Panc1 (cell line): ENCODE measurements at regions not wholly inside any gene's neighbourhood (a gene's known extent, or its start where the extent isn't known, plus 50 kb on each side); places are given as distances from the start of the nearest gene placed in this dataset.

Experiments used
- ATAC-seq: fragments of 200-7000 bp; cut with Tn5 transposase; 2 replicates; pipeline ENCODE4 v1.9.1; 2020; ENCODE audit warnings: mild to moderate bottlenecking, moderate library complexity
- BruUV-seq: library from RNA; stranded (reverse); fragments of 400-500 nt; replicated peaks from 2 replicates; lab custom pipeline; 2021; lab: Mats Ljungman, UMichigan
- CTCF ChIA-PET: fragments of 300-600 bp; sonication (Branson Sonifier 250); formaldehyde crosslinking; loops from one replicate; lab custom pipeline; 2022; ENCODE audit warnings: antibody characterized with exemption; lab: Charles Lee
- POLR2A ChIA-PET: fragments of 300-600 bp; sonication (Branson Sonifier 250); formaldehyde crosslinking; loops from one replicate; lab custom pipeline; 2022; ENCODE audit warnings: antibody characterized with exemption; lab: Charles Lee
- DNase-seq: peaks from one replicate; pipeline ENCODE4 v3.0.0-alpha.2; 2010; ENCODE audit warnings: low read depth, low spot score
- H3K27ac ChIP-seq: 2 replicates; pipeline ENCODE4 v1.5.1; 2011; ENCODE audit warnings: mild to moderate bottlenecking, low read length, inconsistent platforms
- H3K27me3 ChIP-seq: fragments of 200-500 bp; sonication (Bioruptor generic); 2 replicates; pipeline ENCODE4 v1.6.0; 2014; ENCODE audit warnings: low read length, inconsistent platforms; ENCODE audit not compliant: control insufficient read depth, insufficient read depth
- H3K36me3 ChIP-seq: fragments of 200-500 bp; sonication (Bioruptor generic); 2 replicates; pipeline ENCODE4 v1.5.1; 2014; ENCODE audit warnings: inconsistent platforms, mild to moderate bottlenecking, low read length, moderate library complexity; ENCODE audit not compliant: control insufficient read depth, insufficient read depth
- H3K4me1 ChIP-seq: 2 replicates; pipeline ENCODE4 v1.5.1; 2011; ENCODE audit warnings: inconsistent platforms, mild to moderate bottlenecking, low read length, moderate library complexity; ENCODE audit not compliant: control insufficient read depth, insufficient read depth
- H3K4me3 ChIP-seq, 2 experiments: 2 replicates each; pipeline ENCODE4 v1.5.1; 2011 to 2012; ENCODE audit warnings: low read depth in 2 of 2, low read length in 2 of 2, mild to moderate bottlenecking in 2 of 2, inconsistent platforms in 1 of 2, moderate library complexity in 1 of 2
- H3K9me3 ChIP-seq: fragments of 200-500 bp; sonication (Bioruptor generic); 2 replicates; pipeline ENCODE4 v1.5.1; 2014; ENCODE audit warnings: low read depth, mild to moderate bottlenecking, inconsistent platforms, low read length, moderate library complexity; ENCODE audit not compliant: control insufficient read depth, insufficient read depth
- CTCF ChIP-seq: fragments of 450-650 bp; IDR thresholded peaks from 2 replicates; pipeline ENCODE4 v1.5.1; 2017; ENCODE audit warnings: mild to moderate bottlenecking
- POLR2AphosphoS5 ChIP-seq: IDR thresholded peaks from 2 replicates; pipeline ENCODE4 v1.6.1; 2012; ENCODE audit warnings: mild to moderate bottlenecking, low read depth, low read length, moderate library complexity
- SIN3A ChIP-seq: IDR thresholded peaks from 2 replicates; pipeline ENCODE4 v1.6.1; 2012; ENCODE audit warnings: low read depth, mild to moderate bottlenecking, low read length, moderate library complexity, borderline replicate concordance; ENCODE audit not compliant: insufficient read depth
- TCF7L2 ChIP-seq: IDR thresholded peaks from 2 replicates; pipeline ENCODE4 v1.6.1; 2011; ENCODE audit warnings: mild to moderate bottlenecking, low read depth, low read length, inconsistent platforms
- in situ Hi-C: cut with HindIII; loops from 2 replicates; pipeline ENCODE4 v1.10.0; 2016; ENCODE audit warnings: low sequenced_read_pairs, low pct_unique_long_range_greater_than_20kb
- intact Hi-C: fragments of 100-400 bp; cut with micrococcal nuclease; formaldehyde crosslinking; loops from one replicate; pipeline ENCODE4 v1.10.0; 2022; ENCODE audit not compliant: unreplicated experiment
- TF ChIP-seq, protein P1 (sequence below), 2 experiments: IDR thresholded peaks; 2 replicates each; pipeline ENCODE4 v1.6.1; 2011 to 2012; ENCODE audit warnings: low read depth in 2 of 2, control low read depth in 1 of 2, low read length in 1 of 2, mild to moderate bottlenecking in 1 of 2, moderate library complexity in 1 of 2; ENCODE audit not compliant: insufficient read depth in 1 of 2

DNA sequence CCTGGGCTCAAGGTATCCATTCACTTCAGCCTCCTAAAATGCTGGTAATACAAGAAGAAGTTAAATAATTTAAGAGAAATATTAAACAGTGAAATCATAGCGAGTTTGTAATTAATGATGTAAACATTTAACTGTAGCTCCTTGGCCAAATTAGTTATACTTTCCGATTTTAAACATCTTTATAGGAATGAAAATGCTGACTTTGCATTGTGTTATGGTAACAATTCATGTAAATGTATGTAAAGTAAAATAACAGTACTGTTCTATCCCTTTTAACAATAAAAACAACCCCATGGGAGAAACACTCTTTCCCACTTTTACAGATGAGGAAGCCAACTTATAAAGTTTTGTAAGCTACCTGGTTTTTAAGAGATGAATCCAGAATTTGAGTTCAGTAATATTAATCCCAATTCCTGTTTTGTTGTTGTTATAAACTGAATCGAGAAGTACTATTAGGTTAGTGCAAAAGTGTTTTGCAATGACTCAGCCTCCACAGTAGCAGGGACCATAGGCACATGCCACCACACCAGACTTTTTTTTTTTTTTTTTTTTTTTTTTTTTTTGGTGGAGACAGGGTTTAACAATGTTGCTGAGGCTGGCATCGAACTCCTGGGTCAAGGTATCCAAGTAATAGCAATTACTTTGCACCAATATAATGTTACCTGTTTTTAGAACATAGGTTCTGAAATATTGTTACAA, 1360.4 kb downstream of the BRINP3 start:
- CTCF ChIA-PET, result interaction anchor here (0.7 kb wide), 1 partner anchor 1600 kb away, joined by 3 read pairs; no protein-coding TSS in a partner anchor
- ATAC-seq, result no peak
- no peaks in the 10 kb centered on the region for H3K36me3 ChIP-seq
- no TSS peak for BruUV-seq
- intact Hi-C loops, result no loop called here
- POLR2A ChIA-PET, result no interaction called here
- H3K4me3 ChIP-seq, result no peak overlapping the region
- H3K27me3 ChIP-seq, result no peaks in the 10 kb centered on the region
- TF ChIP-seq SIN3A (no peak), POLR2AphosphoS5 (no peak), TCF7L2 (no peak), CTCF (no peak)
- TF ChIP-seq, protein P1, sequence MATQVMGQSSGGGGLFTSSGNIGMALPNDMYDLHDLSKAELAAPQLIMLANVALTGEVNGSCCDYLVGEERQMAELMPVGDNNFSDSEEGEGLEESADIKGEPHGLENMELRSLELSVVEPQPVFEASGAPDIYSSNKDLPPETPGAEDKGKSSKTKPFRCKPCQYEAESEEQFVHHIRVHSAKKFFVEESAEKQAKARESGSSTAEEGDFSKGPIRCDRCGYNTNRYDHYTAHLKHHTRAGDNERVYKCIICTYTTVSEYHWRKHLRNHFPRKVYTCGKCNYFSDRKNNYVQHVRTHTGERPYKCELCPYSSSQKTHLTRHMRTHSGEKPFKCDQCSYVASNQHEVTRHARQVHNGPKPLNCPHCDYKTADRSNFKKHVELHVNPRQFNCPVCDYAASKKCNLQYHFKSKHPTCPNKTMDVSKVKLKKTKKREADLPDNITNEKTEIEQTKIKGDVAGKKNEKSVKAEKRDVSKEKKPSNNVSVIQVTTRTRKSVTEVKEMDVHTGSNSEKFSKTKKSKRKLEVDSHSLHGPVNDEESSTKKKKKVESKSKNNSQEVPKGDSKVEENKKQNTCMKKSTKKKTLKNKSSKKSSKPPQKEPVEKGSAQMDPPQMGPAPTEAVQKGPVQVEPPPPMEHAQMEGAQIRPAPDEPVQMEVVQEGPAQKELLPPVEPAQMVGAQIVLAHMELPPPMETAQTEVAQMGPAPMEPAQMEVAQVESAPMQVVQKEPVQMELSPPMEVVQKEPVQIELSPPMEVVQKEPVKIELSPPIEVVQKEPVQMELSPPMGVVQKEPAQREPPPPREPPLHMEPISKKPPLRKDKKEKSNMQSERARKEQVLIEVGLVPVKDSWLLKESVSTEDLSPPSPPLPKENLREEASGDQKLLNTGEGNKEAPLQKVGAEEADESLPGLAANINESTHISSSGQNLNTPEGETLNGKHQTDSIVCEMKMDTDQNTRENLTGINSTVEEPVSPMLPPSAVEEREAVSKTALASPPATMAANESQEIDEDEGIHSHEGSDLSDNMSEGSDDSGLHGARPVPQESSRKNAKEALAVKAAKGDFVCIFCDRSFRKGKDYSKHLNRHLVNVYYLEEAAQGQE (IDR thresholded peaks at IDR 0.05; ENCODE audit: insufficient read depth in 1 of 2, low read depth in 2 of 2, low read length in 1 of 2), result no peak
- H3K27ac ChIP-seq, result no peak overlapping the region
- no peaks in the 10 kb centered on the region for H3K4me1 ChIP-seq
- no peaks in the 10 kb centered on the region for H3K9me3 ChIP-seq
- in situ Hi-C loops, result no loop called here
- no peak for DNase-seq

DNA sequence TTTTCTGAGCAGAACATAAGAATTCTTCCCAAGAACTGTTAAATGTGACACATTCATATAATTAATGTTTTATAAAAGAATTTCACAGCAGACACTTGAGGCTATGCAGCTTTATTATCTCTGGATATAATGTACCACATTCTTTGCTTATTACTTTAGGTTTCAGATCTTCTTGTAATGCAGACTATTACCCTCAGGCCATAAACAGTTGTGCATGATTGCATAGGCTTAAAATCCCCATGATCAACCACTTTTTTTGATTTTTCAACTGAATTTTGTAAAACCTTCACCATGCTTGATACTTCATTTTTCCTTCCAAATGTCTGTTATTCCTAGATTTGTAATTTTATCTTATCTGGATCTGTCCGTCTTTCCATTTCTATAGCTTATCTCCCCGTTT, 1355.7 kb downstream of the BRINP3 start:
- intact Hi-C loops, result no loop called here
- Histone ChIP-seq H3K27me3 (no peaks in the 10 kb centered on the region), H3K9me3 (no peaks in the 10 kb centered on the region), H3K4me1 (no peaks in the 10 kb centered on the region), H3K27ac (no peak overlapping the region), H3K36me3 (no peaks in the 10 kb centered on the region), H3K4me3 (no peak overlapping the region)
- POLR2A ChIA-PET, result no interaction called here
- no TSS peak for BruUV-seq
- CTCF ChIA-PET, result no interaction called here
- ATAC-seq (no peak), DNase-seq (no peak)
- in situ Hi-C loops, result no loop called here
- TF ChIP-seq CTCF (no peak), TCF7L2 (no peak), POLR2AphosphoS5 (no peak)
